ENCODE measurements at regions not wholly inside any gene's neighbourhood (a gene's known extent, or its start where the extent isn't known, plus 50 kb on each side); places are given as distances from the start of the nearest gene placed in this dataset.

DNA sequence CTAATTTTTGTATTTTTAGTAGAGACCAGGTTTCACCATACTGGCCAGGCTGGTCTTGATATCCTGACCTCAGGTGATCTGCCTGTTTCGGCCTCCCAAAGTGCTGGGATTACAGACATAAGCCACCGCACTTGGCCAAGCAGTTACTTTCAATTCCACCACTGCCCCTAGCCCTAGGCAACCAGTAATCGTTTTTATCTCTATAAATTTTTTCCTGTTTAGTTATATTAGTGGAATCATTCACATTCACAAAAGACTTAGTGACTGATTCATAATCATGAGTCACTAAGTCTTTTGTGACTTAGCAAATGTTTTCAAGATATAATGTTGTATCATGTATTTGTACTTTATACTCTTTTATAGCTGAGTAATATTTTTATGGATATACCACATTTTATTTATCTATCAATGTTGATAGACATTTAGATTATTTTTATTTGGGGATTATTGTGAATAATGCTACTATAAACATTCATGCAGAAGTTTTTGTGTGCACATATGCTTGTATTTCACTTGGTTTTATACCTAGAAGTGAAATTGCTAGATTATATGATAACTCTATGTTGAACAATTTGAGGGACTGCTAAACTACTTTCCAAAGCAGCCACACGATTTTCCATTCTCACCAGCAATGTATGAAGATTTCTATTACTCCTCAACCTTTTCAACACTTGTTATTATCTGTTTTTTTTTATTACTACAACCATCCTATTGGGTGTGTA, 421.4 kb upstream of the ID4 start:
- no peak for DNase-seq

- no peak for DNase-seq
Observed at GRCh38 chr6:19416811-19417210, 420.4 kb upstream of the ID4 start.

GRCh38 chr6:19417713-19418112, 419.5 kb upstream of the ID4 start:
- DNase-seq = no peak

- no peak for DNase-seq
Observed at GRCh38 chr6:19424853-19425252, 412.3 kb upstream of the ID4 start.

- DNase-seq = no peak
Observed at GRCh38 chr6:19427548-19427947, 409.6 kb upstream of the ID4 start.

DNA sequence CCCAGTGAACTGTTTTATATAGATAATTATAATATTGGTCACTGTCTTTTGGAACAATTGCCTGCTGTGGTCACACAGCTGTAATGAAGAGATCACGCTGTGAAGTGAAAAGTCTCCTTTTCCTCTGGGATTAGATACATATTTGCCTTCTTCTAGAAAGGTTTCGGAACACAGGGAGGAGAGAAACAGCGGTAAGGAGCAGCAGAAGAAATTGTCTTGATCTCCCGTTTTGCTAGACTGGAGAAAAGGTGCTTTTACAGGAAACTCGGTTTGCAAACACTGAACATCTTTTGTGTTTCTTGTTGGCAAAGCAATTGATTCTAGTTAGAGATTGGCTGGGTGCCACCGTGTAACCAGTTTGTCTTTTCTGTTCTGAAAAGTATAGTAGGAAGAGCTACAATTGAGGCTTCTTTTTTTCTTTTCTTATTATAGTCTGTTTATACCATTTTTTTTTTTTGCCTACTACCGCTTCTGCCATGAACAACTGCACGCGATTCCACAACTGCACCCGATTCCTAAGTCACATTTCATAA, 404.1 kb upstream of the ID4 start:
- no peak for DNase-seq

- DNase-seq = no peak
Observed at GRCh38 chr6:19434065-19434464, 403.1 kb upstream of the ID4 start.

DNA sequence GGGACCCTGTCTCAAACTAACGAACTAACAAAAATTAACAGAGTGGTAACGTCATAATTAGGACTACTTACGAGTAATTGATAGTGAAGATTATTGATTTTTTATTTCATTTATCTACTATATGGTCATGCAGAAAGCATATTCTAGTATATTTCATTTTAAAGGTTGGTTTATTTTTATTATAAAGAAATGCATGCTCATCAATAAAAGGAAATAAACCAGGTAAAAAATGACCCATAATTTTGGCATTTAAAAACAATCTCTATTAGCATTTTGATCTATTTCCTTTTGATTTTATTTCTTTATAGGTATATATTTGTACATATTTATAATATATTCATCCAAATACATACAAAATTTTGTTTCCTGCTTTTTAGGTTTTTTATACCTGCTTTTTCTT, 401.4 kb upstream of the ID4 start:
- DNase-seq = no peak

- DNase-seq = no peak
Observed at GRCh38 chr6:19438566-19439353, 398.4 kb upstream of the ID4 start.

DNA sequence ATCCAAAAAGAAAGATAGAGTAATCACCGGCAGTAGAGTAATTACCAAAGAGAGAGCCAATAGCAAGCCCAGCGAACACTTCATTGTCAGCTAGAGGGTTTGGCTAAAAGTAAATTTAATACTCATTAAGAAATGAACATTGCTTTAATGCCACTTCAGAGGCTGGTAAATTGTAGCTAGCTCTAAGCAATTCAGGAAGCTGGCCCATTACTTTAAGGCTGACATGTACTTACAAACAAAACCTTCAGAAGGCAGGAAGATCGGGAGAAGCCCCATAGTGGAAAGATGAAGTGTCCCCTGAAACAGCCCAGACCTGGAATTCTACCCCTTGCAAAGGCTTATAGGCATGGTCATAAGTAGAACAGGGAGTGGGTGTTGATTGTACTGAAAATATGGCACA, 396.6 kb upstream of the ID4 start:
- no peak for DNase-seq

- no peak for DNase-seq
Observed at GRCh38 chr6:19443411-19443810, 393.8 kb upstream of the ID4 start.

- no peak for DNase-seq
Observed at GRCh38 chr6:19444041-19444440, 393.1 kb upstream of the ID4 start.

- DNase-seq = no peak
Observed at GRCh38 chr6:19444481-19444880, 392.7 kb upstream of the ID4 start.

DNA sequence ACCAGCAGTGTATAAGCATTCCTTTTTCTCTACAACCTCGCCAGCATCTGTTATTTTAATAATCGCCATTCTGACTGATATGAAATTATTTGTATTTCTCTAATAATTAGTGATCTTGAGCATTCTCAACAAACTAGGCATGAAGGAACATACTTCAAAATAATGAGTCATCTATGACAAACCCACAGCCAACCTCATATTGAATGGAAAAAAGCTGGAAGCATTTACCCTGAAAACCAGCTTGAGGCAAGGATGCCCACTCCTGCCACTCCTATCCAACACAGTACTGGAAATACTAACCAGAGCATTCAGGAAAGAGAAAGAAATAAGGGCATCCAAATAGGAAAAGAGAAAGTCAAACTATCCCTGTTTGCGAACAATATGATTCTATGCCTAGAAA, 390.6 kb upstream of the ID4 start:
- DNase-seq = no peak

- DNase-seq = no peak
Observed at GRCh38 chr6:19450651-19451050, 386.5 kb upstream of the ID4 start.

DNA sequence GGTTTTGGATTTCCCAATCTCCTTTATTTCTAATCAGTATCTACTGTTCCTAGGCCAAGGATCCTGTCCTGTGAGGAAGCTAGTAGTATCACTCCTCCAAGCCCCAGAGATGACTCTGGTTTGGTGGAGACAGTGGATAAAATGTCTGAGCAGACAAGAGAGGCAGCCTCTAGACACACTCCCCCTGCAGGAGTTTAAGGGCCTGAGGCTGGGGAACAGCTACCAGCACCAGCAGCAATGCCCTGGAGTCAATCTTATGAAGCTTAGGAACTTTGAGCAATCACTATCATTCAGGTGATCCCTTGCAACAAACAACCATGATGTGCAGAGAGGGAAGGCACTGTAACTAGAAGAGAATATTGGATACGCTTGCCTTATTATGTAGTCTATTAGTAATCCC, 384.7 kb upstream of the ID4 start:
- no peak for DNase-seq

- DNase-seq = no peak
Observed at GRCh38 chr6:19454001-19454720, 383.0 kb upstream of the ID4 start.

- no peak for DNase-seq
Observed at GRCh38 chr6:19454721-19455392, 382.3 kb upstream of the ID4 start.

- DNase-seq = no peak
Observed at GRCh38 chr6:19463250-19463649, 373.9 kb upstream of the ID4 start.

DNA sequence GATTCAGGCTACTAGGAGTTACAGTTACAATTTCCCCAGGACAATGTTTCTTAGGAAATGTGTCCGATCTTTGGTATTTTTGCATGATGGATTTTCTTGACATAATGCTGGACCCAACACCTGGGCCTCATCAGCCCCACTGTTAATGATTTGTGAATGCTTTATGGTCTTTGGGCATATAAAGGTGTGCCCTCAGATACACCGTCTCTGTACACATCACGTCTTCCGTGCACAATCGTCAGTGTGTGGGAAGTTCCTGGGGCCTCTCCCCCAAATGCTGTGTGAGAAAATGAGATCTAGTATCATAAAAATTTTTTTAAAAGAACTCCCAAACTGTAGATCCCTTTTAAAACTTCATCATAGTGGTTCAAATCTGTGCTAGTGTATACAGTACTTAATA, 373.2 kb upstream of the ID4 start:
- no peak for DNase-seq

- no peak for DNase-seq
Observed at GRCh38 chr6:19465256-19465655, 371.9 kb upstream of the ID4 start.

DNA sequence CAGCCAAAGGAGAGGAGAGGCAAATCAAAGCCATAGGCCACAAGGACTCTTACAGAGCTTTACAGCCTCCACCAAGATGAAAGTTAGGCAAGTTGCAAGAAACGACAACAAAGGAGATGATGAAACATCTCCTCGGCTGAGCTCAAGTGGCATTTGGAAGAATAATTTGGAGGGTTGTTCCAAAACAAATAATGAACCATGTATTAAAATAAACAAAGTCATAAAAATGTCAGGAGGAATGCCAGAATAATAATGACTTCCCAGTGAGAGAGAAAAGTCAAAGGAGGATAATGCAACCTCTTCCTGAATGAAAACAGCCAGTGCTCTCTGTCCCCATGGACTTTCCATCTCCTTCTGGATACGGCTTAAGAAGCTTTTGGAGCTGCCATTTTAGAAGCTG, 371.4 kb upstream of the ID4 start:
- DNase-seq = no peak

DNA sequence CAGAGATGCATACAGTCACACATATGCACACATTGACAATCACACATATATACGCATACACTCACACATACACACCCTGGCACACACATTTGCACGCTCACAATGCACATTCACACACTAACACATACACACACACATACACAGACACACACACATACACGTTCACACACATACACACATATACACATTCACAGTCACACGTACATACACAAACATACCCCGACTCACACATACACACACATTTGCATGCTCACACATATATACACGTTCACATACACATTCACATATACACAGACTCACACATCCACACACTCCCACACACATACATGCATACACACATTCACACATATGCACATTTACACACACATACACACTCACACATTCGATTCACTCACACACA, 366.8 kb upstream of the ID4 start:
- DNase-seq = no peak

Data from effector CD8-positive, alpha-beta T cell (primary cell).